HG02884 (cell line): ENCODE measurements at regions not wholly inside any gene's neighbourhood (a gene's known extent, or its start where the extent isn't known, plus 50 kb on each side); places are given as distances from the start of the nearest gene placed in this dataset.
"Not testable (repeated sequence)": the region's sequence is repeated elsewhere in the genome, so short reads cannot be mapped to it uniquely, and the experiment has no call there.

ENCODE experiments used
- ATAC-seq: cut with Tn5 transposase; IDR thresholded peaks from one replicate; pipeline ENCODE4 v1.9.1; 2021; ENCODE audit warnings: mild to moderate bottlenecking, moderate library complexity; ENCODE audit not compliant: unreplicated experiment

- no peak for ATAC-seq
Observed at GRCh38 chr14:29352706-29353080, 575.0 kb downstream of the PRKD1 start.

DNA sequence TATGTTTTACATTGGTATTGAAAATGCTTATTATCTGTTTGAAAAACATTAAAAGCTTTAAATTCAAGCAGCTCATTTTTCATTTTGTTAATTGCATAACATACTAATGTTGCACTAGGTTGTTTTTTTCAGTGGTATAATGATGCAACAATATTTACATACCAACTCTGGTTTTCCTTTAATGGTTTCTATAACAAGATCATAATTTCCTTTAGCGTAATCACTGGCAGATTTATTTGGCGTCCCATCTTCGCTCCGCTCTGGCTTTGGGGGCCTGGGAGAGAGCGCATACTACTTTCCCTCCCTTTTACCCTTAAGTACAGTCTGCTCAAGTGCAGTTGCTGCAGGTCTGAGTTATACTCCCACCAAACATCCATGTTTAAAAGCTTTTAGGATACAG, 574.1 kb downstream of the PRKD1 start:
- no peak for ATAC-seq

- no peak for ATAC-seq
Observed at GRCh38 chr14:29354486-29354885, 573.2 kb downstream of the PRKD1 start.

- no peak for ATAC-seq
Observed at GRCh38 chr14:29355331-29355730, 572.3 kb downstream of the PRKD1 start.

DNA sequence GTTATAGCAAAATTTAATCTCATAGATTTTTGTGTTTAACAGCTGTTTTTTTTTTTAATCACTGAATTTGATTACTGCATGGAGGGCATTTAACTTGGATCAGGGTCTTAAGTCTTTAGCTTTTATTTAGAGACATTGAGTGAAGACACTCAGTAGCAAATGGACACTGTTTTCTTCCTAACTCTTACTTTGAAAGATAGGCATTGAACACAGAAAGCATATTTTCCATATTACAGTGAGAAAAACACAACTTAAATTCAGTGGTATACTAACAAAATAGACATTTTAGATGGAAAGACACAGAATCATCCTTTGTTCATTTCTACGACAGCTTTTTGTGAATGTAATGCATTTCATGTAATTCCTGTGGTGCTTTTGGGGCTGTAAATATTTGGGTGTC, 571.8 kb downstream of the PRKD1 start:
- no peak for ATAC-seq

DNA sequence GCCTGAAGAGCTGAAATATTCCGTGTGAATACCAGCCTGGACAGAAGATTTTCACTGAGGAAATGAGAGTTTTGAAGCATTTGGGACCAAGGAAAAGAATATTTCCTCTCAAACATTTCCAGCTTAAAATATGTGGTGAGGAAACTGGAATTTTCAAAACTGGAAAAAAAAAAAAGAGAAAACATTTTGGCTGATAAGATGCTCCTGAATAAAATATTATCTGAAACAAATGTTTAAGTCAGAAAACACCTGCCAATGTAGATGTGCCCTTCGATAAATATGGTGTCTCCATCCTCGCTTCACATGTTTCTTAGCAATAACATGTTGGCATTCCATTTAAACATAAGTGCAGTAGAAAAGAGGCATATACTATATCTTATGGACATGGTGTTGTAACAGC, 567.0 kb downstream of the PRKD1 start:
- ATAC-seq = no peak

DNA sequence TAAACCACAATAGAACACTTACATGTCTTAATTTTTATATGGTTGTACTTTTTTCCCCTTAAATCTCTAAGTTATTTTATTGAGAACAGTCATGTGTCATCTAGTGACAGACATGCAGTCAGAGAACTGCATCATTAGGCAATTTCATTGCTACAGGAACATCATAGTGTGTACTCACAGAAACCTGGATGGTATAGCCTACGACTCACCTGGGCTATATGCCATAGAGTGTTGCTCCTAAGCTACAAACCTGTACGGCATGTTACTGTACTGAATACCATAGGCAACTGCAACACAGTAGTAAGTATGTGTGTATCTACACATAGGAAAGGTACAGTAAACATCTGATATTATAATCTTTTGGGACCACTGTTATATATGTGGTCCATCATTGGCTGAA, 557.6 kb downstream of the PRKD1 start:
- no peak for ATAC-seq

DNA sequence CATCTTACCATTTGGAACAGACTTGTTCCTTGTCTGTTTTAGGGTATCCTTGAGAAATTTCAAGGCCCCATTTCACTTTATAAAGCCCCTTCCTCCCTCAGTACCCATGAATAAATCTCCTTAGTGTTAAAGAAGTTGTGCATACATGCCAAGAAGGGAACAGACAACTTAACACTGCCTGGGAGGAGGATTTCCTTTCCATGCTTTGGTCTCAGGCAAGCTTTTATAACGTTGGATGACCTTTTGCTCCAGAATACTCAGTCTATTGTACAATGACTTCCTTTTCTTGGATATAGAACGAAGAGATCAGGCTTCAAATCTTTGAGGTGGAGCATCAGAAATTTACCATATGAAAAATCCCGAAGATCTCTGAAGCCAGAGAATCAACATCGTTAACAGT, 551.4 kb downstream of the PRKD1 start:
- no peak for ATAC-seq

DNA sequence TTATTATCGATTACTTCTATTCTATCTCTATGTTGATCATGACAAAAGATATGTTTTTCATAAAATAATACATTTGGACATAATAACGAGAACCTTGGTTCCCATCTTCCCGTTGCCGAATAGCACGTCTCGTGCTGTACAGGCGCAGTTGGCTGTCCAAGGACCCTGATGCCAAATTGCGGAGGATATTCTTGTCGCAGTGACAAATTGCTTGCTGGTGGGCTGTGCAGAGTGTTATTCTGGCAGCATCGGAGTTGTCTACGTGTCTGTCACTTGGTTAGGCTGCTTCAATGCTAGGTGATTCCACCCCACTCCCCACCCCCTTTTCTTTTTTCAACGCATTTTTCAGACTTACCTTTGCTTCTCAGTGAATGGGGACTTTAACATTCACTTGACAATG, 546.8 kb downstream of the PRKD1 start:
- ATAC-seq = no peak

DNA sequence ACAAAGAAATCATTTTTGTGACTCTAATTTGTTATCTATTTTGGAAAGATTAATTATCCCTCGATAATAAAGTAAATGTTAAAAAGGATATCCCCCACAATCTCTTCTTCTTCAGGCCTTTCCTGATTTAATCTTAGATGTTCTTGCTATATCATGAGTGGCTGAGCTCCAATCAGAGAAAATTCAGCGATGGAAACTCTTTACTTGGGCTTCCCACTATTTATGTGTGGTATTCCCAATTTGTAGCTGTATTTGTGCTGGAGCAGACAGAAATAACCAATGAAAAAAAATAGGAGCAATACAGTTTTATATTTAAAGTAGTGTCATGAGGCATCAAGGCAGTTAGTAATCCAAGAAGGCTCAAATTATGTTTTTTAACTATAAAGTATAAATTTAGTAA, 539.1 kb downstream of the PRKD1 start:
- ATAC-seq = no peak

DNA sequence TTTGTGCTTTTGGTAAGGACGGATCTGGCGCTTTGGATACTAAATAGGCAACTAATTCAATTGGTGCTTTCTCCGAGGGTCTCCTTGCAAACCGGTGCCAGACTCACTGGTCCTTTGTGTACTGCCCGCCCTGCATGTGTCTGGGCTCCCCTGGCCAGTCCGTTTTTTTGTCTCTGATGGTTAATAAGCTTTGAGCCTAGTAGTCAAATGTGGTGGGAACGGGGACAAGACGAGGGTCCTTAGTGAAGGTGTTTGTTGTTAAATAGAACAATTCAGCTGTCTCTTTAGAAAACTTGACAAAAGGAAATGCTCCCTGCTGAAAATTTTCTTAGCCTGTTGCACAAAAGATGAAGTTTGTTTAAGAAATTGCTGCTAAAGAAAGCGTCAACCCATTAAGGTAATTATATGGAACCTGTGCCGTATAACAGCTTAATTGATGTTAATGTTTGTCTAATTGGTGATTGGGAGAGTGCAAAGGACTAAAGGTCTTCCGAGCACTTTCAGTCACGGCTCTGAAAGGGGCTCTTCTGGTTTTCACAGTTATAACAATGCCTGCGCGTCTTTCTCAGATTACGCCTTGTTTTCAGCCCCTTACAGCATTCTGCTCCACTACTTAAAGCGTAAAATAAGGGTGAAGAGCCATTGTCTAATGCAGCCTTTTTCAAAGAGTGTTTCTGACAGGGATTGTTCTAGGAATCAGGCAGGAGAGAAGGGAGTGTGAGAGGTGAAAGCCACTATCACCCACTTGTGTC, 537.4 kb downstream of the PRKD1 start:
- no peak for ATAC-seq

DNA sequence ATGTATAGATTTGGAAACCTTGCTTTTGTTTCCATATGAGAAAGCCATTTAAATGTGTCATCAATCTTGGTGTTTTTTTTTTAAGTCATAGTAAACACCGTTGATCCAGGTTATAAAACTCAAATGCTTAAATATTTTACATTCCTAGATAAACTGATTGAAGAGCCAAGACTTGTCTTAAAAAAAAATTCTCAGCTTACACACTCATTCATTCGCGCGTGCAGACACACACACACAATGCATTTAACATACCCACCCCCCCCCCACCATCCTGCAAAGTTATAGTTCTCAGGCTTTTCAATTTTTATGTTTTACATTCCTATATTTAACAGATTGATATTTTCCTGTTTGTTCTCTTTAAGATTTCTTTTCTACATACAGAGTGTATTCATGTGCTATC, 536.4 kb downstream of the PRKD1 start:
- ATAC-seq = no peak

DNA sequence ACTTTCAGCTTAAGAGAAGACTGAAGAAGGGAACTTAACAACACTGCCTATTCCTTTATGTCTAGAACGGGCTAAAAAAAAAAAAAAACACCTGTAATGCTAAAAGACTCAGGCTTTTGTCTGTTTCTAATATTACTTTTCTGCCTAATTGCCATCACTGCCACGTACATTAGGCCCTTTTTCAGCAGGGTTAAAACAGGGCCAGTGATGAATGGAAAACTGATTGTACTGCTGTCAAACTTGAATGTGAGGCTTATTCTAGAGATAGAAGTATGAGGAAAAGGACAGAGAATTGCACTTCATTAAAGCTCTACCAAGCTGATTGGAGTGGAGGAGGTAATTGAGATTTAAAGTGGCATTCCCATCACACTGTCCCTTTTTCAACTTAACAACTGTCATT, 535.8 kb downstream of the PRKD1 start:
- ATAC-seq = no peak

GRCh38 chr14:29392287-29392686, 535.4 kb downstream of the PRKD1 start:
- no peak for ATAC-seq

DNA sequence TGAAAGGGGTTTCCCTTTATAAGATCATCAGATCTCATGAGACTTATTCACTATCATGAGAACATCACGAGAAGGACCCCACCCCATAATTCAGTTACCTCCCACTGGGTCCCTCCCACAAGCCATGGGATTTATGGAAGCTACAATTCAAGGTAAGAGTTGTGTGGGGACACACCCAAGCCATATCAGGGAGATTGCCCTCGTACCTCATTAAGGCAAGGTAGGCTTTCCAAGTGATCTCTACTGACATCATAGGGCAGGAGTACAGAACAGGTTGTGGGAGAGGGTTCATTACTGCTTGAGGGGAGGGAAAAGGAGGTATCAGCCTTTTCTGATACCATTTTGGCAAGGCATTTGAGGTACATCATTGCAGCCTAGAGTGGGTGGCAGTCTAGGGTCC, 524.6 kb downstream of the PRKD1 start:
- no peak for ATAC-seq

- ATAC-seq = no peak
Observed at GRCh38 chr14:29410581-29410980, 517.1 kb downstream of the PRKD1 start.

GRCh38 chr14:29414931-29415330, 512.7 kb downstream of the PRKD1 start:
- ATAC-seq = not testable (repeated sequence)

DNA sequence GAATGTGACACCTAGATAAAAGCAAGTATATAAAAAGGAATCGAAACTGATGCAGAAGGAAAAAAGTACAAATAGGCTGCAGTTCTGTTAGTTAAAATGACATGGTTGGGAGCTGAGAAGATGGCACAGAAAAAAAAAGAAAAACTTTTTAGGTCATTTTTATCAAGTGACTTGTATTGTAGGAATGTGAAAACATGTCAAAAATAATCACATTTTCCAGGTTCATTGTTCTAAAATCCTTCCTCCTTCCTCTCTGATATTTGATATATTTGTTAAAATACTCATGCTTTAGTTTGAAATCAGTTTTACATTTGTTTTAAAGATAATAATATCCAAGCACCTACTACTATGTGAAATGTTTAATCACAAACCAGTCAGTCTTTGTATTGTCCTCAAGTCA, 507.9 kb downstream of the PRKD1 start:
- no peak for ATAC-seq

DNA sequence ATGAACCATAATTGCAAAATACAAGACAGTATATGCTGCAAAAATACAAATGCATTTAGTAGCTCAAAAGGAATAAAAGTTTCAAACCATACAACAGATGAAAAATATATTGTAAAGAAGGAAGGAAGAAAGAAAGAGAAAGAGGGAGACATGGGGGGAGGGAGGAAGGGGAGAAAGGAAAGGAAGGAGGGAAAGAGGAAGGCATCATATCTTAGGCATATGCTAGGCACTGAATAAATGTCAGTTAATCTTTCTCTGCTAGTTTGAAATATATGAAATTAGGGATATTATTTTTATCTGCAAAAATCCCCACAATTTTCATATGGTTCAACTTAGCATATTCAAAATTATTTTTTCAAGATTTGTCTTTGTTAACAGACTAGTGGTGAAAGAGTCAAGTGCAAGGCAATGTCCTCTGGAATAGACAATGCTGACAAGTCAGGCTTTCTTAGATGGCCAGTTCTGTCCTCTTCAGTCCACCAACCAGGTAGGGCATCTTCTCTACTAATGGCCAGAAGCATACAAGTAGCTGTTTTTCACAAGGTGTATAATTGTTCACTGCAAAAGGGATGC, 506.4 kb downstream of the PRKD1 start:
- no peak for ATAC-seq

DNA sequence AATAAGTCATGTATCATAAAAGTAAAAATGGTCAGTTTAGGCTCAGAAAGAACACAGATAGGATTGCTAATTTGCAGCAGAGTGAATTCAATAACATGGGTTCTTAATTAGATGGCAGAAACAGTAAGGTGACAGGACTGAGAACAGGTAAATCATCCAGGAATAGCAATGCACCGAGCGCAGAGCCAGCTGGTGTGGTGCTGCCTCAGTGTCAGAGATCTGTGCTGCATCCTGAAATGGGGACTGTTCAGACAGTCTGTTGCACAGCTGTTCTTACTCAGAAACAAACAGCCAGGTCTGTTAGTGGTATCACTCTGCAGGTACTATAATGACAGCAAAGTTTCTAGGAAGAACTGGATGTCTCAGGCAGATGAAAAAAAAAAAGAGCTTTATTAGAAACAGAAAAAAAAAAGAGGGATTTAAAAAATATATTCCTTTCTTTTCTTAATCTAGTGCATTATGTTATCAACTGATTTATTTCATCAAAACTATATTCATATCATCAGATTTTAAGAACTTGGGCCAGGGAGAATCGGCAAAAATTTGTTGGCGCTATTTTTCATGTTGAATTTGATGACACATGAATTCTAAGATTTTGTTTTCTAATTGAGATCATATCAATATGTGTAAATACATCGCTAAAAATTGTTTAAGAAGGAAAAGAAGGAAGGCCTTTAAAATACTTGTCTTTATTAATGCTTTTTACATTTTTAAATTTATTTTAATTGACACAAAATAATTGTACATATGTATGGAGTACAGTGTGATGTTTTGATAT, 501.8 kb downstream of the PRKD1 start:
- ATAC-seq = no peak

DNA sequence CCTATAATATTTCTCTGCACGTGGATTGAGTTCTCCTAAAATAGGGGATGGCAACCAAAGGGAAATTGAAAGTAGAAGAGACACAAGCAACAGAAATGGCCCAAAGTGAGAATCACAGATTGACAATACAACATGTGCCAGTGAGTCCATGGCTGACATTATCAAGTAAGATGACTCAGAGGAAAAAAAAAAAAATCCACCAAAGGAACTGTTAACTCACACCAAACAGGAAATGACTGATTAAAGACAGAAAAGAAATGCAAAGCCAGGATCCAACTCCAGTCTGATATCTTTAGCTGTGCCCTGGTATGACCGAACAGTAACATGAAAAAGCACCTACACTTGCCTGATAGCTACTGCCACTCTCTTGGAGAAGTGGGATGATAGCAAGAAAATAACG, 485.0 kb downstream of the PRKD1 start:
- no peak for ATAC-seq

DNA sequence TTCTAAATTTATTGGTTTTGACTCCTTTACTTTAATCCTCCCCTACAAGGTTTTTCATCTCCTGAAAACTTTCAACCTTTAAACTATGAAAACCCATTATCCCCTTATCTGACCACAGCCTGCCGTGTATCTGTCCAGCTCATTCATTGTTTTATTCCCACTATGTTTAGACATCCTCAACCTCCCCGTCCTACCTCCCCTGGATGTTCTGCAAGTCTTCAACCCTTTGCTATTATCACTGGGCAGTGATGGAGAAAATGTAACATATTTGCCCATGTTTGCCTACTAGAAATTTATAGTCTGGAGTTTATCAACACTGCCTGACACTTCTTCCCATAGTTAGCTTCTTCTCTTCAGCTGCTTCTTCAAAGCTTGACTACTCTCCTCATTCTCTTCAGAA, 483.4 kb downstream of the PRKD1 start:
- ATAC-seq = no peak
